NCI-H345 treated with DMSO at 0.1 percent for 48 hours (cell line): ENCODE measurements at regions not wholly inside any gene's neighbourhood (a gene's known extent, or its start where the extent isn't known, plus 50 kb on each side); places are given as distances from the start of the nearest gene placed in this dataset.
A peak's percentile ranks its signal among the peaks of the same experiment; 100 is the strongest.

Experiments used
- DNase-seq: peaks from one replicate; lab custom pipeline; 2025; ENCODE audit not compliant: unreplicated experiment; lab: John Stamatoyannopoulos, UW

- DNase-seq = no peak
Measured at GRCh38 chr7:113715981-113716856, 202.6 kb downstream of the PPP1R3A start.

GRCh38 chr7:113715262-113715661 is 203.5 kb downstream of the PPP1R3A start:
- no peak for DNase-seq

GRCh38 chr7:113710310-113711096 is 208.3 kb downstream of the PPP1R3A start:
- DNase-seq = peak; percentile 68

GRCh38 chr7:113705439-113705838 is 213.4 kb downstream of the PPP1R3A start:
- DNase-seq = no peak

- peak; percentile 5 for DNase-seq
Measured at GRCh38 chr7:113698556-113699220, 220.1 kb downstream of the PPP1R3A start.

GRCh38 chr7:113694149-113694548 is 224.7 kb downstream of the PPP1R3A start:
- DNase-seq = no peak

GRCh38 chr7:113684165-113684564 is 234.6 kb downstream of the PPP1R3A start:
- no peak for DNase-seq

- no peak for DNase-seq
Measured at GRCh38 chr7:113677811-113678210, 241.0 kb downstream of the PPP1R3A start.

GRCh38 chr7:113664867-113665266 is 253.9 kb downstream of the PPP1R3A start:
- no peak for DNase-seq

- no peak for DNase-seq
Measured at GRCh38 chr7:113659416-113659815, 259.4 kb downstream of the PPP1R3A start.

GRCh38 chr7:113657603-113658002 is 261.2 kb downstream of the PPP1R3A start:
- no peak for DNase-seq

GRCh38 chr7:113652501-113652900 is 266.3 kb downstream of the PPP1R3A start:
- no peak for DNase-seq

- DNase-seq = no peak
Measured at GRCh38 chr7:113649556-113649955, 269.3 kb downstream of the PPP1R3A start.

GRCh38 chr7:113639221-113639620 is 279.6 kb downstream of the PPP1R3A start:
- DNase-seq = no peak

GRCh38 chr7:113636727-113637421 is 281.9 kb downstream of the PPP1R3A start:
- DNase-seq = no peak

GRCh38 chr7:113635492-113635891 is 283.3 kb downstream of the PPP1R3A start:
- no peak for DNase-seq

- DNase-seq = no peak
Measured at GRCh38 chr7:113633073-113633472, 285.7 kb downstream of the PPP1R3A start.

GRCh38 chr7:113628948-113629847 is 289.6 kb downstream of the PPP1R3A start:
- no peak for DNase-seq

- no peak for DNase-seq
Measured at GRCh38 chr7:113625494-113626102, 293.2 kb downstream of the PPP1R3A start.
